Trophoblast cell (in vitro differentiated cells and primary cell): ENCODE measurements at regions not wholly inside any gene's neighbourhood (a gene's known extent, or its start where the extent isn't known, plus 50 kb on each side); places are given as distances from the start of the nearest gene placed in this dataset.

ENCODE experiments used
- DNase-seq, 2 donors: peaks; one replicate each; pipeline ENCODE4 v3.0.0-alpha.2; 2016
- H2AFZ ChIP-seq: 2 replicates; pipeline ENCODE4 v1.6.1; 2013; ENCODE audit warnings: low read length, moderate library complexity, mild to moderate bottlenecking; ENCODE audit not compliant: insufficient read depth, poor library complexity
- H2AK5ac ChIP-seq: 2 replicates; pipeline ENCODE4 v1.6.1; 2013; ENCODE audit warnings: mild to moderate bottlenecking, low read length
- H2BK120ac ChIP-seq: 2 replicates; pipeline ENCODE4 v1.6.1; 2013; ENCODE audit warnings: low read length, mild to moderate bottlenecking, moderate library complexity; ENCODE audit not compliant: insufficient read depth, poor library complexity
- H2BK12ac ChIP-seq: 2 replicates; pipeline ENCODE4 v1.6.1; 2013; ENCODE audit warnings: mild to moderate bottlenecking, low read length, moderate library complexity
- H2BK5ac ChIP-seq: 2 replicates; pipeline ENCODE4 v1.6.1; 2013; ENCODE audit warnings: low read length, low read depth, moderate library complexity, mild to moderate bottlenecking; ENCODE audit not compliant: poor library complexity
- H3K14ac ChIP-seq: 2 replicates; pipeline ENCODE4 v1.6.1; 2013; ENCODE audit warnings: mild to moderate bottlenecking, low read length
- H3K18ac ChIP-seq: 2 replicates; pipeline ENCODE4 v1.6.1; 2013; ENCODE audit warnings: mild to moderate bottlenecking, low read length
- H3K23ac ChIP-seq: 2 replicates; pipeline ENCODE4 v1.6.1; 2013; ENCODE audit warnings: low read length
- H3K27ac ChIP-seq: 2 replicates; pipeline ENCODE4 v1.5.1; 2013; ENCODE audit warnings: low read depth, mild to moderate bottlenecking, inconsistent platforms, low read length, moderate library complexity
- H3K27me3 ChIP-seq: 2 replicates; pipeline ENCODE4 v1.6.1; 2013; ENCODE audit warnings: inconsistent platforms, mild to moderate bottlenecking, low read length, moderate library complexity; ENCODE audit not compliant: insufficient read depth
- H3K36me3 ChIP-seq, 2 experiments: 1 replicate in 1 of 2; 2 replicates in 1 of 2; pipeline ENCODE4 v1.6.1; 2013; ENCODE audit warnings: low read length in 2 of 2, mild to moderate bottlenecking in 2 of 2, moderate library complexity in 1 of 2; ENCODE audit not compliant: insufficient read depth in 2 of 2, control insufficient read depth in 1 of 2
- H3K4ac ChIP-seq: 2 replicates; pipeline ENCODE4 v1.6.1; 2013; ENCODE audit warnings: low read depth, mild to moderate bottlenecking, low read length, moderate library complexity
- H3K4me1 ChIP-seq, 2 experiments: 1 replicate in 1 of 2; 2 replicates in 1 of 2; pipeline ENCODE4 v1.6.1; 2013; ENCODE audit warnings: low read length in 2 of 2, mild to moderate bottlenecking in 2 of 2, moderate library complexity in 1 of 2; ENCODE audit not compliant: insufficient read depth in 2 of 2, control insufficient read depth in 1 of 2
- H3K4me2 ChIP-seq: 2 replicates; pipeline ENCODE4 v1.6.1; 2013; ENCODE audit warnings: inconsistent platforms, mild to moderate bottlenecking, low read length, moderate library complexity
- H3K4me3 ChIP-seq: 2 replicates; pipeline ENCODE4 v1.5.1; 2013; ENCODE audit warnings: mild to moderate bottlenecking, low read depth, low read length, inconsistent platforms
- H3K79me1 ChIP-seq: one replicate; pipeline ENCODE4 v1.6.1; 2013; ENCODE audit warnings: low read length
- H3K79me2 ChIP-seq: 2 replicates; pipeline ENCODE4 v1.6.1; 2013; ENCODE audit warnings: low read length, mild to moderate bottlenecking; ENCODE audit not compliant: control insufficient read depth, insufficient read depth, poor library complexity
- H3K9ac ChIP-seq: 2 replicates; pipeline ENCODE4 v1.6.1; 2013; ENCODE audit warnings: mild to moderate bottlenecking, low read length
- H3K9me3 ChIP-seq: 2 replicates; pipeline ENCODE4 v1.6.1; 2013; ENCODE audit warnings: low read depth, mild to moderate bottlenecking, control low read depth, inconsistent platforms, low read length; ENCODE audit not compliant: insufficient read depth
- H4K12ac ChIP-seq: 2 replicates; pipeline ENCODE4 v1.6.1; 2013; ENCODE audit warnings: low read depth, mild to moderate bottlenecking, low read length, moderate library complexity
- H4K8ac ChIP-seq: 2 replicates; pipeline ENCODE4 v1.6.1; 2013; ENCODE audit warnings: low read depth, mild to moderate bottlenecking, low read length, moderate library complexity
- H4K91ac ChIP-seq: one replicate; pipeline ENCODE4 v1.6.1; 2013; ENCODE audit warnings: low read depth, mild to moderate bottlenecking, low read length, moderate library complexity
- WGBS: extraction: QIAGEN DNeasy Blood & Tissue Kit; methylation state at CpG from one replicate; pipeline ENCODE4 v1.1.7; 2013; ENCODE audit warnings: missing lambda C conversion rate; ENCODE audit not compliant: insufficient read length, insufficient coverage; ENCODE audit errors: extremely low coverage; 5-methylcytosine and 5-hydroxymethylcytosine counted together

DNA sequence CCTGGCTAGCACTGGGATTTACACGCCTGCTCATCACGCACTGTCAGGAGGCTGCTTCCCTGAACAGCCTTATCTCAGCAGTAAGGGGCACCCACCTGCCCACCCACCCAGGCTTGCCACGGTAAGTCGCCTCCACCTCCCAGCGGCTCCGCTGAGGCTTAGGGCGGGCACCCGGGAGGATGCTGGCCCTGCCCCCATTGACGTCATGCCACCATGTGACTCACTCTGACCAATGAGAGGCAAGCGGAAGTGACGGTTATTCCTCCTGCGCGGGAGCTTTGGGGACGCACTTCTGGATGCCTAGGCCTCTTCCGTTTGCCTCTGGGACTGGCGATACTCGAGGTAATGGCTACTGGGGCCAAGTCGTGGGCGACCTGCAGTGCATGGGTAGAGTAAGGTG, 256.8 kb downstream of the QKI start:
- Histone ChIP-seq H3K4me3 (no peak overlapping the region), H2AFZ (no peak overlapping the region), H3K79me2 (no peaks in the 10 kb centered on the region), H2AK5ac (no peak overlapping the region), H3K23ac (no peak overlapping the region), H3K4me1 (no peaks in the 10 kb centered on the region), H3K27me3 (no peaks in the 10 kb centered on the region), H3K9ac (no peak overlapping the region), H3K79me1 (no peaks in the 10 kb centered on the region), H3K9me3 (peaks cover 1% of the 10 kb centered on the region), H3K4ac (no peak overlapping the region), H3K27ac (no peak overlapping the region), H4K12ac (no peak overlapping the region), H3K18ac (no peak overlapping the region), H2BK12ac (no peak overlapping the region), H2BK5ac (no peak overlapping the region), H3K36me3 (no peaks in the 10 kb centered on the region), H4K8ac (no peak overlapping the region), H3K4me2 (no peak overlapping the region), H4K91ac (no peak overlapping the region), H2BK120ac (no peak overlapping the region), H3K14ac (peak overlapping the region; percentile 47)
- DNase-seq = peak in 1 of 2 donors; percentile 6
- no CpG with 5 or more reads among the region's 19 CpGs for WGBS

GRCh38 chr6:163670336-163670735, 255.8 kb downstream of the QKI start:
- no peak for DNase-seq
- WGBS = no CpG with 5 or more reads among the region's 1 CpG
- no peak overlapping the region for H3K23ac ChIP-seq

GRCh38 chr6:163668061-163668426, 253.5 kb downstream of the QKI start:
- Histone ChIP-seq H3K36me3 (no peaks in the 10 kb centered on the region), H3K79me1 (no peaks in the 10 kb centered on the region), H3K4ac (no peak overlapping the region), H3K23ac (no peak overlapping the region), H3K9ac (no peak overlapping the region), H4K12ac (no peak overlapping the region), H3K4me1 (no peaks in the 10 kb centered on the region), H3K79me2 (no peaks in the 10 kb centered on the region), H2AK5ac (no peak overlapping the region), H2BK5ac (no peak overlapping the region), H2BK12ac (no peak overlapping the region), H4K91ac (no peak overlapping the region), H2BK120ac (no peak overlapping the region), H4K8ac (no peak overlapping the region), H3K27me3 (no peaks in the 10 kb centered on the region), H3K4me2 (no peak overlapping the region), H3K14ac (no peak overlapping the region), H2AFZ (no peak overlapping the region), H3K9me3 (peaks cover 1% of the 10 kb centered on the region), H3K18ac (no peak overlapping the region), H3K27ac (no peak overlapping the region), H3K4me3 (no peak overlapping the region)
- no peak for DNase-seq
- WGBS = no CpG with 5 or more reads among the region's 4 CpGs

More at GRCh38 chr6:163670336-163670735, 255.8 kb downstream of the QKI start:
- H2BK120ac ChIP-seq = no peak overlapping the region
- no peak overlapping the region for H3K9ac ChIP-seq
- H4K12ac ChIP-seq = no peak overlapping the region
- no peaks in the 10 kb centered on the region for H3K79me2 ChIP-seq
- no peak overlapping the region for H3K27ac ChIP-seq
- H3K79me1 ChIP-seq = no peaks in the 10 kb centered on the region
- no peak overlapping the region for H2BK5ac ChIP-seq
- H3K14ac ChIP-seq = no peak overlapping the region
- H3K4me2 ChIP-seq = no peak overlapping the region
- no peak overlapping the region for H3K18ac ChIP-seq
- no peak overlapping the region for H3K4ac ChIP-seq
- H3K36me3 ChIP-seq = no peaks in the 10 kb centered on the region
- H3K4me3 ChIP-seq = no peak overlapping the region
- peaks cover 1% of the 10 kb centered on the region for H3K9me3 ChIP-seq
- no peak overlapping the region for H2AK5ac ChIP-seq
- H3K4me1 ChIP-seq = no peaks in the 10 kb centered on the region
- no peak overlapping the region for H4K91ac ChIP-seq
- H2BK12ac ChIP-seq = no peak overlapping the region
- no peak overlapping the region for H4K8ac ChIP-seq
- H2AFZ ChIP-seq = no peak overlapping the region
- no peaks in the 10 kb centered on the region for H3K27me3 ChIP-seq

DNA sequence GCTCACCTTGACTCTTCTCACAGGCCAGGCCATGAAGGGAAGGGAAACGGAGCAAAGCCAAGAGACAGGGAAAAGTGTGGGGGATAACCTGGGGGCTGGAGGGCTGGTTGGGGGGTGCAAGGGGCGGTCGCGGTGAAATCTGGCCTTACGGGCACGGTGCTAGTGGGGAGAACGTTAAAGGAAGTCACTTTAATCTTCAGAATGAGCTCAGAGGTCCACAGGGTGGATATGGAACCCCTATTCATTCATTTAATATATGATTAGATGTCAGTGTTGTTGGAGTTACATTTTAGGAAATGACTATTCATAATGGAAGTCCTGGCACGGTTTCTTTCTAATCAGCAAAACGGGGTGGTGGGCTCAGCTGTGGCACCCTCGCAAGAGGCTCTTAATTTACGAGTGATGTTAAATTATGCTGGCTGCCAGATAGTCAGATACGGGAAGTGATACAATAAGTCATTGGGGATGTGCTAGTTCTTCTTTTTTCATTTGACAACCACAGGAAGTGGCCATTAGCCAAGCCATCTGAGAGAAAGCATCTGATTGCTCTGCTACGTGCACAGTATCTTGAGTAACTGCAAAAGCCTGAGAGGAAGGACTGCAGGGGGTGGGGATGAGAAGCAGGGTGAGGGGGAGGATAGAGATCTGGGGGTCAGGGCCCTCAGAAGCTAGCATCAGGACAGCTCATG, 253.0 kb downstream of the QKI start:
- H3K4ac ChIP-seq = no peak overlapping the region
- H3K4me2 ChIP-seq = no peak overlapping the region
- H3K36me3 ChIP-seq = no peaks in the 10 kb centered on the region
- no peak overlapping the region for H3K18ac ChIP-seq
- DNase-seq = peak; percentile 7 to 32
- no peak overlapping the region for H4K91ac ChIP-seq
- H3K79me2 ChIP-seq = no peaks in the 10 kb centered on the region
- no peak overlapping the region for H3K23ac ChIP-seq
- no peak overlapping the region for H2AFZ ChIP-seq
- H3K14ac ChIP-seq = no peak overlapping the region
- H3K4me1 ChIP-seq = no peaks in the 10 kb centered on the region
- no peaks in the 10 kb centered on the region for H3K27me3 ChIP-seq
- H4K12ac ChIP-seq = no peak overlapping the region
- H2AK5ac ChIP-seq = no peak overlapping the region
- no peak overlapping the region for H3K4me3 ChIP-seq
- no peak overlapping the region for H2BK5ac ChIP-seq
- no peaks in the 10 kb centered on the region for H3K79me1 ChIP-seq
- no peak overlapping the region for H3K27ac ChIP-seq
- H2BK12ac ChIP-seq = no peak overlapping the region
- WGBS = no CpG with 5 or more reads among the region's 13 CpGs
- peaks cover 1% of the 10 kb centered on the region for H3K9me3 ChIP-seq
- no peak overlapping the region for H4K8ac ChIP-seq
- H2BK120ac ChIP-seq = no peak overlapping the region
- no peak overlapping the region for H3K9ac ChIP-seq
